NT2/D1 (cell line): ENCODE measurements at regions not wholly inside any gene's neighbourhood (a gene's known extent, or its start where the extent isn't known, plus 50 kb on each side); places are given as distances from the start of the nearest gene placed in this dataset.

ENCODE experiments used
- DNase-seq: peaks from one replicate; pipeline ENCODE4 v3.0.0-alpha.2; 2011; ENCODE audit warnings: low read depth, low spot score
- H3K27me3 ChIP-seq: 2 replicates; pipeline ENCODE4 v1.6.0; 2011; ENCODE audit warnings: mild to moderate bottlenecking; ENCODE audit not compliant: insufficient read length, insufficient read depth
- H3K36me3 ChIP-seq: 2 replicates; pipeline ENCODE4 v1.6.1; 2011; ENCODE audit warnings: mild to moderate bottlenecking, low read length, mixed read lengths; ENCODE audit not compliant: insufficient read depth, insufficient read length
- H3K4me1 ChIP-seq: 2 replicates; pipeline ENCODE4 v1.5.1; 2011; ENCODE audit not compliant: insufficient read depth, insufficient read length
- H3K4me3 ChIP-seq: 2 replicates; pipeline ENCODE4 v1.5.1; 2011; ENCODE audit warnings: low read depth; ENCODE audit not compliant: insufficient read length
- H3K9ac ChIP-seq: 2 replicates; pipeline ENCODE4 v1.6.0; 2011; ENCODE audit warnings: low read depth; ENCODE audit not compliant: insufficient read length
- H3K9me3 ChIP-seq: 2 replicates; pipeline ENCODE4 v1.5.1; 2011; ENCODE audit warnings: mild to moderate bottlenecking, low read length; ENCODE audit not compliant: insufficient read depth
- SUZ12 ChIP-seq: IDR thresholded peaks from 2 replicates; pipeline ENCODE4 v1.6.1; 2011; ENCODE audit not compliant: insufficient read length, insufficient read depth; ENCODE audit errors: extremely low read depth
- YY1 ChIP-seq: IDR thresholded peaks from 2 replicates; pipeline ENCODE4 v1.6.1; 2011; ENCODE audit not compliant: insufficient read length, insufficient read depth
- ZNF274 ChIP-seq: IDR thresholded peaks from 2 replicates; pipeline ENCODE4 v1.6.1; 2011; ENCODE audit warnings: mild to moderate bottlenecking, low read depth, low read length

DNA sequence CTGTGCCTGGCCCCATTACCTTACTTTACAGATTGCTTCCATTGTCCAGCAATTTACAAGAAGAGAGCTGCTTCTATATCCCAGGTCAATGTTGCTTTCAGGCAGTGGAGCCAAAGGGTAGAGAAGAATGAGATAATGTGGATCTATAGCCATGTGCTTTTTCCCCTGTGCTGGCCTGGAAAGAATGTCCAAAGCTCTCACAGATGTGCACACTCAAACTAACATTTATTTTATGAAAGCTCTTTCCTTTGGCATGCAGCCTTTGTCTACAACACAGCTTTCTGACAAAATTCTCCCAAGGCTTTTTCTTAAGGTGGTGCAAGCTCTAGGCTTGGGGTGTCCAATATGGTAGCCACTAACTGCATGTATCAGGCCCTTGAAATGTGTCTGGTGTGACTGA is 217.3 kb downstream of the LRRC70 start:
- Histone ChIP-seq H3K36me3 (no peaks in the 10 kb centered on the region), H3K27me3 (no peaks in the 10 kb centered on the region), H3K4me1 (no peaks in the 10 kb centered on the region), H3K4me3 (no peak overlapping the region), H3K9me3 (peaks cover 6% of the 10 kb centered on the region; the same call in 1 of the 2 replicates), H3K9ac (no peak overlapping the region)
- DNase-seq: no peak
- TF ChIP-seq SUZ12: no peak
- TF ChIP-seq YY1: no peak
- TF ChIP-seq ZNF274: no peak

DNA sequence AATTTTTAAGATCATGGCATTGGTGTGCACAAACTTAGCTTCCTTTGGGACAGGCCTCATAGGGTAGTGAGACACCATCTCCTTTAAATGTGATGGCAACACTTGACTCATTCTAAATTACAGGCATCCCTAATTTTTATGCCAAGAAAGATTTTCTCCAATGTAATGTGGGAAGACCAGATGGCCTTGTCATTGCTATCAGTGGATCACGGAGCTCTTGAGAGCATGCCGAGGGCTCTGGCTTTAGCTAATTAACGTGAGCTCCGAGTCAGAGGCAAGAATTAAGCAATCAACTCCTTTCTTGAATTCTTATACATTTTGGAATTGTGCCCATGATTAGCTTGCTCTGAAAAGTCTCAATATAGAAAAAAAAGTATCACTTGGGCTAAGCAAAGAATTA is 215.8 kb downstream of the LRRC70 start:
- H3K9me3 ChIP-seq: peaks cover 6% of the 10 kb centered on the region; the same call in 1 of the 2 replicates
- H3K4me3 ChIP-seq: no peak overlapping the region
- H3K27me3 ChIP-seq: no peaks in the 10 kb centered on the region
- no peak for DNase-seq
- no peaks in the 10 kb centered on the region for H3K4me1 ChIP-seq
- H3K36me3 ChIP-seq: no peaks in the 10 kb centered on the region
- no peak for TF ChIP-seq SUZ12
- no peak for TF ChIP-seq YY1
- H3K9ac ChIP-seq: no peak overlapping the region

DNA sequence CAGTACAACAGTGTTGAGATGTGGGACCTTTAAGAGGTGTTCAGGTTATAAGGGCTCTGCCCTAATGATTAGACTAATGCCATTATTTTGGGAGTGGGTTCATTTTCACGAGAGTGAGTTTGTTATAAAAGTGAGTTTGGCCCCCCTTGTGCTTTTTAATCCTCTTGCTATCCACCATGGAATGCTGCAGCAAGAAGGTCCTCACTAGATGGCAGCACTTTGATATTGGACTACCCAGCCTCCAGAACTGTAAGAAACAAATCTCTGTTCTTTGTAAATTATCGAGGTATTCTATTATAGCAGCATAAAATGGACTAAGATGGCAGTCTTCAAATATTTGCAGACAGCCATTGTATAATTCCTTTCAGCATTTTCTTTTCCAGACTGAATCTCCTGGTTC is 212.4 kb downstream of the LRRC70 start:
- TF ChIP-seq SUZ12: no peak
- TF ChIP-seq ZNF274: no peak
- peak; percentile 11 for DNase-seq
- no peak overlapping the region for H3K4me3 ChIP-seq
- no peaks in the 10 kb centered on the region for H3K4me1 ChIP-seq
- peaks cover 3% of the 10 kb centered on the region; the same call in 1 of the 2 replicates for H3K9me3 ChIP-seq
- no peaks in the 10 kb centered on the region for H3K27me3 ChIP-seq
- H3K36me3 ChIP-seq: no peaks in the 10 kb centered on the region
- H3K9ac ChIP-seq: no peak overlapping the region

DNA sequence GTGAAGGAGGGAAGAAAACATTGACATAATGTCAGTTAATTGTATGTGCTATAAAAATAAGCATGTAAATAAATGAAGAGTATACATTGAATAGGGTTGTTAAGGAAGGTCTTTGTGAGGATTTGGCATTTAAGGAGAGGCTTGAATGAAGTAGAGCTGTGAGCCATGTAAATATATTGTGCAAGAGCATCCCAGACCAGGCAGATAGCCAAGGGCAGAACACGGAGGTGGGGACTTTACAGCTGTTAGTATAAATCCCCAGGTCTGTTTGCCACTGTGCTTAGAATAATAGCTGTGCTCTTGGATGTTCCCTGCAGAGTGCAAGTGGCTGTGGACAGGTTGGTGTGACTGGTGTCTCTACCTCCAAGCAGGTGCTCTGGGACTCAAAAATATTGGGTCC is 211.7 kb downstream of the LRRC70 start:
- Histone ChIP-seq H3K4me1 (no peaks in the 10 kb centered on the region), H3K9ac (no peak overlapping the region), H3K36me3 (no peaks in the 10 kb centered on the region), H3K27me3 (no peaks in the 10 kb centered on the region), H3K4me3 (no peak overlapping the region), H3K9me3 (no peaks in the 10 kb centered on the region)
- TF ChIP-seq SUZ12 (no peak), YY1 (no peak), ZNF274 (no peak)
- no peak for DNase-seq

DNA sequence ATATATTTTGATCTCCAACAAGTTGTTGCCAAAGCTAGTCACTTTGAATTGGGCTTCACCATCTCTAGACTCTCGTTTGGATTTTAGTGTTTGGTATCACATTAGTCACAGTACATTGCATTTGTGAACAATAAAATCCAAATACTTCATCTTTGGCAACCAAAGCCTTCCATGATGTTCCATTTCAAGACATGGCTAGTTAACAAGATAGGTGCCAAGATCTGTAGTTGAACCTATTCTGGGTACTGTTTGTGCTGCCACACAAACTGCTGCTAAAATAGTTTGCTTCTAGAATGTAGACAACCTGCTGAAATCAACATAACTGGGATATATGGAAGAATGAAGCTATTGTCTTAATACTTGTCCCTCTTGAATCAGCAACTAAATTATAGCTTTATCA is 207.5 kb downstream of the LRRC70 start:
- no peaks in the 10 kb centered on the region for H3K9me3 ChIP-seq
- no peaks in the 10 kb centered on the region for H3K36me3 ChIP-seq
- no peak overlapping the region for H3K9ac ChIP-seq
- no peak for DNase-seq
- no peaks in the 10 kb centered on the region for H3K4me1 ChIP-seq
- no peak overlapping the region for H3K4me3 ChIP-seq
- H3K27me3 ChIP-seq: no peaks in the 10 kb centered on the region
- TF ChIP-seq ZNF274 (no peak), SUZ12 (no peak), YY1 (no peak)

DNA sequence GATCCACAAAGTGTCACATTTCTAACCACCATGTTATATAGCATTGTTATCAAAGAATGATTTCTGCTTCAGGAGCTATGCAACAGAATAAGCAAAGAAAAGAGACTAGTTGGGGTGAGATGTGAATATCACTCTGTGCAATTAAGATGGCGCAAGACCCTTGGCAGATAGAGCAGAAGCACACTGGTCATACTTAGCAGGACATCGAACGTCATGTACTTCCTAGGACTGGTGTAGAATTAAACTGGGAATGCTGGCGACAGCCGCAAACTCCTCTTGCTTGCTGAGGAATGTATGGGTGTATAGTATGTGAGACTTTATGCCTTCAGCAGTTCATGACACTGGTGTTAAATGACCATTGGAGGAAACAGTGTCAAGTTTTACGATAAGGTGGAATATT is 207.0 kb downstream of the LRRC70 start:
- Histone ChIP-seq H3K9me3 (no peaks in the 10 kb centered on the region), H3K4me1 (no peaks in the 10 kb centered on the region), H3K36me3 (no peaks in the 10 kb centered on the region), H3K9ac (no peak overlapping the region), H3K4me3 (no peak overlapping the region), H3K27me3 (no peaks in the 10 kb centered on the region)
- DNase-seq: no peak
- TF ChIP-seq YY1 (no peak), ZNF274 (no peak), SUZ12 (no peak)

DNA sequence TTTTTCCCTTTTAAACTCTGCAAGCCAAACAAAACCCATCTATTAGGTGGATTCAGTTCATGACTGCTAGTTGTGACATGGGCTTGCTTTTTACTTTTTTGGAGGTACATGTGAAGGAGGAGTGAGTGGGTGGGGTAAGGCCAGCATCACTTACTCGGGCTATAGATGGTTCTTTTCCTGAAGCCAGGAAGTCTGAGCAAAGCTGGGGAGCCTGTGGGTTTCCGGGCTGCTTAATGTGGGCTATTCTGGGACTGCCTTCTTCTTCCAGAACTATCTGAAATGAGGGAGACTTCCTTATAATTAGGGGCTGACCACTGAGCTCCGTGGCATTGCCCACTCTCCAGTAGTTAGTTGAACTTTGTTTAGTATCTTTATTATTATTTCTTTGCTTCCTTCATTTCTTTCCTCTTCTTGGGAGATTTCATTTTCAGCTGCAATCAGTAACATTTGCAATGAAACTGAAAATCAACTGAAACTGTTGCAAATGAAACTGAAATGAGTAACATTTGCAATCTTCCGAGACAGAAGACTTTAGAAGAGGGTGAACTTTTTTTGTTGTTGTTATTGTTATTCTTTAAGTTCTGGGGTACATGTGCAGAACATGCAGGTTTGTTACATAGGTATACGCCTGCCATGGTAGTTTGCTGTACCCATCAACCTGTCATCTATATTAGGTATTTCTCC is 204.9 kb downstream of the LRRC70 start:
- Histone ChIP-seq H3K9ac (no peak overlapping the region), H3K9me3 (no peaks in the 10 kb centered on the region), H3K36me3 (no peaks in the 10 kb centered on the region), H3K27me3 (no peaks in the 10 kb centered on the region), H3K4me1 (no peaks in the 10 kb centered on the region), H3K4me3 (no peak overlapping the region)
- TF ChIP-seq ZNF274 (no peak), SUZ12 (no peak), YY1 (no peak)
- no peak for DNase-seq
